A549 (cell line): ENCODE measurements at regions not wholly inside any gene's neighbourhood (a gene's known extent, or its start where the extent isn't known, plus 50 kb on each side); places are given as distances from the start of the nearest gene placed in this dataset.

Experiments
- ATAC-seq, 2 experiments: fragments of 200-7000 bp in 1 of 2; fragments of >200 bp in 1 of 2; cut with Nextera tagmentation in 1 of 2; cut with Tn5 transposase in 1 of 2; 3 replicates each; pipeline versions ENCODE4 v1.8.0 to v1.9.1; 2018 to 2020; ENCODE audit warnings: mild to moderate bottlenecking in 1 of 2, moderate library complexity in 1 of 2
- CTCF ChIA-PET: fragments of 300-600 bp; sonication (Branson Sonifier 250); formaldehyde crosslinking; extraction: SDS; loops from one replicate; lab custom pipeline; 2021; ENCODE audit warnings: antibody characterized with exemption, inconsistent platforms; lab: Yijun Ruan, JAX
- POLR2A ChIA-PET: fragments of 350-600 bp; formaldehyde crosslinking; extraction: SDS; loops from one replicate; lab custom pipeline; 2021; ENCODE audit warnings: antibody characterized with exemption, inconsistent platforms; lab: Yijun Ruan, JAX
- DNase-seq, 2 experiments: peaks; one replicate each; pipeline versions ENCODE4 v3.0.0 to v3.0.0-alpha.2; 2011 to 2016; ENCODE audit warnings: low read depth in 1 of 2, low spot score in 1 of 2
- FAIRE-seq: peaks from 2 replicates; lab custom pipeline; 2011; peaks lifted over from hg19 to GRCh38; lab: Jason Lieb, UNC
- H3K27ac ChIP-seq, 2 experiments: fragments of >200 bp; sonication (Bioruptor Twin); formaldehyde crosslinking; 3 replicates each; pipeline ENCODE4 v1.5.1; 2016 to 2017
- H3K4me1 ChIP-seq: fragments of >200 bp; sonication (Bioruptor Twin); formaldehyde crosslinking; 3 replicates; pipeline ENCODE4 v1.6.1; 2016
- H3K4me2 ChIP-seq: fragments of >200 bp; sonication (Bioruptor Twin); formaldehyde crosslinking; 3 replicates; pipeline ENCODE4 v1.6.1; 2016
- H3K4me3 ChIP-seq: fragments of >200 bp; sonication (Bioruptor Twin); formaldehyde crosslinking; 3 replicates; pipeline ENCODE4 v1.5.1; 2016
- H3K9me3 ChIP-seq: fragments of >200 bp; sonication (Bioruptor Twin); formaldehyde crosslinking; 3 replicates; pipeline ENCODE4 v1.6.1; 2016
- BHLHE40 ChIP-seq: IDR thresholded peaks from 2 replicates; pipeline ENCODE4 v1.6.1; 2012; ENCODE audit warnings: low read depth, low read length, inconsistent platforms
- CBX8 ChIP-seq: fragments of 200-600 bp; sonication (generic); IDR thresholded peaks from 2 replicates; pipeline ENCODE4 v1.6.1; 2016
- CEBPB ChIP-seq, 2 experiments: fragments of >200 bp in 1 of 2; sonication (Bioruptor Twin) in 1 of 2; formaldehyde crosslinking in 1 of 2; IDR thresholded peaks; 2 replicates each; pipeline ENCODE4 v1.6.1; 2012 to 2016
- CHD2 ChIP-seq: fragments of 150-350 bp; IDR thresholded peaks from 2 replicates; pipeline ENCODE4 v1.6.1; 2014; ENCODE audit warnings: low read length; ENCODE audit not compliant: partially characterized antibody
- CHD4 ChIP-seq: fragments of 200-600 bp; sonication (generic); IDR thresholded peaks from 2 replicates; pipeline ENCODE4 v1.6.1; 2016; ENCODE audit warnings: antibody characterized with exemption, mild to moderate bottlenecking, borderline replicate concordance
- ESRRA ChIP-seq: fragments of 150-350 bp; IDR thresholded peaks from 2 replicates; pipeline ENCODE4 v1.6.1; 2014; ENCODE audit warnings: mild to moderate bottlenecking, low read length, borderline replicate concordance
- KDM1A ChIP-seq: fragments of 200-600 bp; sonication (generic); IDR thresholded peaks from 2 replicates; pipeline ENCODE4 v1.6.1; 2016; ENCODE audit warnings: low read depth, mild to moderate bottlenecking
- NFE2L2 ChIP-seq: fragments of 150-350 bp; conservative IDR thresholded peaks from 2 replicates; pipeline ENCODE4 v1.6.1; 2014; ENCODE audit warnings: low read length
- POLR2A ChIP-seq: IDR thresholded peaks from 2 replicates; pipeline ENCODE4 v1.6.1; 2012; ENCODE audit warnings: mild to moderate bottlenecking, low read length
- POLR2AphosphoS2 ChIP-seq: conservative IDR thresholded peaks from 2 replicates; pipeline ENCODE4 v1.6.1; 2012; ENCODE audit warnings: low read length, improper control_type of control experiment, inconsistent platforms
- RAD21 ChIP-seq, 2 experiments: fragments of >200 bp in 1 of 2; sonication (Bioruptor Twin) in 1 of 2; formaldehyde crosslinking in 1 of 2; IDR thresholded peaks in 1 of 2; conservative IDR thresholded peaks in 1 of 2; 2 replicates in 1 of 2; 3 replicates in 1 of 2; pipeline ENCODE4 v1.6.1; 2012 to 2018; ENCODE audit warnings: inconsistent platforms in 1 of 2
- RCOR1 ChIP-seq: fragments of 150-350 bp; IDR thresholded peaks from 2 replicates; pipeline ENCODE4 v1.6.1; 2014; ENCODE audit warnings: antibody characterized with exemption, low read length, low read depth
- RFX5 ChIP-seq: fragments of 450-650 bp; IDR thresholded peaks from 2 replicates; pipeline ENCODE4 v1.7.1; 2014; ENCODE audit warnings: antibody characterized with exemption, mild to moderate bottlenecking, moderate library complexity
- RNF2 ChIP-seq: fragments of 200-600 bp; sonication (generic); IDR thresholded peaks from 2 replicates; pipeline ENCODE4 v1.6.1; 2016; ENCODE audit warnings: low read depth, mild to moderate bottlenecking, antibody characterized with exemption, moderate library complexity, borderline replicate concordance
- SMC3 ChIP-seq: fragments of >200 bp; sonication (Bioruptor Twin); formaldehyde crosslinking; IDR thresholded peaks from 3 replicates; pipeline ENCODE4 v1.6.1; 2018; ENCODE audit warnings: inconsistent platforms
- SREBF2 ChIP-seq: fragments of 450-650 bp; IDR thresholded peaks from 2 replicates; pipeline ENCODE4 v1.6.1; 2014; ENCODE audit warnings: mild to moderate bottlenecking, moderate library complexity
- ZFP36 ChIP-seq: fragments of 450-650 bp; IDR thresholded peaks from 2 replicates; pipeline ENCODE4 v1.6.1; 2014; ENCODE audit warnings: borderline replicate concordance; ENCODE audit not compliant: partially characterized antibody
- WGBS: methylation state at CpG from one replicate; pipeline ENCODE4 v1.1.6; 2017; ENCODE audit errors: missing lambda C conversion rate; 5-methylcytosine and 5-hydroxymethylcytosine counted together
- TF ChIP-seq, protein P1 (sequence below): fragments of >200 bp; sonication (Bioruptor Twin); formaldehyde crosslinking; IDR thresholded peaks from 3 replicates; pipeline ENCODE4 v1.5.1; 2016
- TF ChIP-seq, protein P2 (sequence below): IDR thresholded peaks from 2 replicates; pipeline ENCODE4 v1.6.1; 2012
- TF ChIP-seq, protein P3 (sequence below): fragments of 450-650 bp; IDR thresholded peaks from 2 replicates; pipeline ENCODE4 v1.6.1; 2014; ENCODE audit warnings: antibody characterized with exemption
- TF ChIP-seq, protein P4 (sequence below): fragments of 250-450 bp; sonication (Bioruptor Pico); IDR thresholded peaks from 2 replicates; pipeline ENCODE4 v1.5.0; 2020; ENCODE audit warnings: low read depth, mild to moderate bottlenecking, moderate library complexity
- TF ChIP-seq, protein P5 (sequence below): fragments of 200-600 bp; sonication (generic); IDR thresholded peaks from 2 replicates; pipeline ENCODE4 v1.6.1; 2016; ENCODE audit warnings: antibody characterized with exemption, mild to moderate bottlenecking, moderate library complexity

DNA sequence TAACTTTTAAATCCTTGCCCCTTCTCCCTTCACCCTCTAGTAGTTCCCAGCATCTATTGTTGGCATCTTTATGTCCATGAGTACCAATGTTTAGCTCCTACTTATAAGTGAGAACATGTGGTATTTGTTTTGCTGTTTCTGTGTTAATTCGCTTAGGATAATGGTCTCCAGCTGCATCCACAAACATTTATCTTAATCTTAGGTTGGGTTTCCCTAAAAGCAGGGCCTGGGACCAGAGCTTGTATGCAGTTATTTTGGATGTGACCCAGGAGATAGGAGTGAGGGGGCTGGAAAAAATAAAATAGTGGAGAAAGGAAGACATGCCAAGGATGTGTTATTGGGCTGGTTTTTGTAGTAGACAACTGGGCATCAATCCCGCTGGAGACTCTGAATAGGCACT, 571.8 kb downstream of the CCSER2 start:
- FAIRE-seq (no peak), DNase-seq (no peak), ATAC-seq (no peak)
- no peak overlapping the region for H3K4me3 ChIP-seq
- no peak overlapping the region for H3K4me2 ChIP-seq
- WGBS = 0% methylated on average over 2 of the region's 2 CpGs
- no peak overlapping the region for H3K27ac ChIP-seq
- CTCF ChIA-PET = no interaction called here
- POLR2A ChIA-PET = no interaction called here
- no peaks in the 10 kb centered on the region for H3K4me1 ChIP-seq
- H3K9me3 ChIP-seq = no peaks in the 10 kb centered on the region
- no peak for TF ChIP-seq ZFP36
- TF ChIP-seq KDM1A = no peak
- TF ChIP-seq RCOR1 = no peak
- TF ChIP-seq, all 56 proteins: peak for 0

DNA sequence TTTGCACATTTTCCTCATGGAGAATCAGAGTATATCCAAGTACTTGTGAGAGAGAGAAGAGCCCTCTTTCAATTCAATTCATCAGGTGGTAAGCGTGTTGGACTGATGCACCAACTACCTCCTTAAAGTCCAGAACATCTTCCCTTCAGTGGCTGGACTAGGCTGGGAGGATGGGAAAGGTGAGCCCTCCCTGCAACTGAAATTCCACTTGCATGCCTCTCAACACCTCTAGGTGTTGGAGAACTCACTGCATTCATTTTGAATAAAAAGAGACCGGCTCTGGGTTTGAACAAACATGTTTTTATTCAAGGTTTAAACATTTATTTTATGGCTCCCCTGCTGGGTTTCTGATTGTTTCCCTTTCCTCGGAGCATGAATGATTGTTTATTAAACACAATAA, 573.5 kb downstream of the CCSER2 start:
- Histone ChIP-seq H3K4me3 (no peak overlapping the region), H3K9me3 (no peaks in the 10 kb centered on the region), H3K27ac (no peak overlapping the region), H3K4me1 (no peaks in the 10 kb centered on the region), H3K4me2 (no peak overlapping the region)
- FAIRE-seq (no peak), ATAC-seq (no peak), DNase-seq (no peak)
- whole genome bisulfite sequencing = 2% methylated on average over 3 of the region's 3 CpGs
- TF ChIP-seq, protein P1, sequence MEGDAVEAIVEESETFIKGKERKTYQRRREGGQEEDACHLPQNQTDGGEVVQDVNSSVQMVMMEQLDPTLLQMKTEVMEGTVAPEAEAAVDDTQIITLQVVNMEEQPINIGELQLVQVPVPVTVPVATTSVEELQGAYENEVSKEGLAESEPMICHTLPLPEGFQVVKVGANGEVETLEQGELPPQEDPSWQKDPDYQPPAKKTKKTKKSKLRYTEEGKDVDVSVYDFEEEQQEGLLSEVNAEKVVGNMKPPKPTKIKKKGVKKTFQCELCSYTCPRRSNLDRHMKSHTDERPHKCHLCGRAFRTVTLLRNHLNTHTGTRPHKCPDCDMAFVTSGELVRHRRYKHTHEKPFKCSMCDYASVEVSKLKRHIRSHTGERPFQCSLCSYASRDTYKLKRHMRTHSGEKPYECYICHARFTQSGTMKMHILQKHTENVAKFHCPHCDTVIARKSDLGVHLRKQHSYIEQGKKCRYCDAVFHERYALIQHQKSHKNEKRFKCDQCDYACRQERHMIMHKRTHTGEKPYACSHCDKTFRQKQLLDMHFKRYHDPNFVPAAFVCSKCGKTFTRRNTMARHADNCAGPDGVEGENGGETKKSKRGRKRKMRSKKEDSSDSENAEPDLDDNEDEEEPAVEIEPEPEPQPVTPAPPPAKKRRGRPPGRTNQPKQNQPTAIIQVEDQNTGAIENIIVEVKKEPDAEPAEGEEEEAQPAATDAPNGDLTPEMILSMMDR = no peak
- TF ChIP-seq KDM1A = no peak
- no peak for TF ChIP-seq RCOR1
- no peak for TF ChIP-seq ESRRA
- no peak for TF ChIP-seq RAD21 (conservative IDR thresholded peaks at IDR 0.05 in 1 of 2, IDR thresholded peaks at IDR 0.05 in 1 of 2)
- TF ChIP-seq, protein P2, sequence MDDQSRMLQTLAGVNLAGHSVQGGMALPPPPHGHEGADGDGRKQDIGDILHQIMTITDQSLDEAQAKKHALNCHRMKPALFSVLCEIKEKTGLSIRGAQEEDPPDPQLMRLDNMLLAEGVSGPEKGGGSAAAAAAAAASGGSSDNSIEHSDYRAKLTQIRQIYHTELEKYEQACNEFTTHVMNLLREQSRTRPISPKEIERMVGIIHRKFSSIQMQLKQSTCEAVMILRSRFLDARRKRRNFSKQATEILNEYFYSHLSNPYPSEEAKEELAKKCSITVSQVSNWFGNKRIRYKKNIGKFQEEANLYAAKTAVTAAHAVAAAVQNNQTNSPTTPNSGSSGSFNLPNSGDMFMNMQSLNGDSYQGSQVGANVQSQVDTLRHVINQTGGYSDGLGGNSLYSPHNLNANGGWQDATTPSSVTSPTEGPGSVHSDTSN = no peak
- TF ChIP-seq, protein P3, sequence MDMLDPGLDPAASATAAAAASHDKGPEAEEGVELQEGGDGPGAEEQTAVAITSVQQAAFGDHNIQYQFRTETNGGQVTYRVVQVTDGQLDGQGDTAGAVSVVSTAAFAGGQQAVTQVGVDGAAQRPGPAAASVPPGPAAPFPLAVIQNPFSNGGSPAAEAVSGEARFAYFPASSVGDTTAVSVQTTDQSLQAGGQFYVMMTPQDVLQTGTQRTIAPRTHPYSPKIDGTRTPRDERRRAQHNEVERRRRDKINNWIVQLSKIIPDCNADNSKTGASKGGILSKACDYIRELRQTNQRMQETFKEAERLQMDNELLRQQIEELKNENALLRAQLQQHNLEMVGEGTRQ = no peak
- no peak for TF ChIP-seq POLR2A
- TF ChIP-seq POLR2AphosphoS2 = no peak
- no peak for TF ChIP-seq SREBF2
- TF ChIP-seq BHLHE40 = no peak
- no peak for TF ChIP-seq CBX8
- TF ChIP-seq CEBPB (IDR thresholded peaks at IDR 0.05) = no peak
- TF ChIP-seq CHD4 = no peak
- TF ChIP-seq RFX5 = no peak
- no peak for TF ChIP-seq SMC3
- no peak for TF ChIP-seq NFE2L2
- TF ChIP-seq RNF2 = no peak
- ChIA-PET POLR2A (no interaction called here), CTCF (no interaction called here)

DNA sequence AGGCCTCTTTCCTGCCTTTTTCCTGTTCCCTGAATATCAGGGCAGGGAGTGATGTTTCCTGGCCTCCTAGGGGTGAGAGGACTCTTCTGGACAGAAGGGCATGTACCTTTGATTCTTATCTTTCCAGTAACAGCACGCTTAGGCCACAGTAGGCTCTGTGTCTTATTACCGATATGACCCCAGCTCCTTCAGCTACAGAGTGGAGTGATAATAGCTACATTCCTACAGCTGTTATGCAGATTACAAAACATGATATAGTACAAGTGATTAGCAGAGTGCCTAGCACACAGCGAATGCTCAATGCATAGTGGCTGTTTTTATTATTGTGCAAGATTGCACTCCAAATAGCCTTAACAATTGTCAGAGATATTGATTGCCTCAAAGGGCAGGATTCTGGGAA, 574.2 kb downstream of the CCSER2 start:
- ChIA-PET POLR2A (no interaction called here), CTCF (no interaction called here)
- no peak for DNase-seq
- H3K4me1 ChIP-seq = no peaks in the 10 kb centered on the region
- no peak overlapping the region for H3K4me2 ChIP-seq
- FAIRE-seq = no peak
- H3K4me3 ChIP-seq = no peak overlapping the region
- H3K27ac ChIP-seq = no peak overlapping the region
- H3K9me3 ChIP-seq = no peaks in the 10 kb centered on the region
- TF ChIP-seq CHD2 = no peak
- TF ChIP-seq, protein P4, sequence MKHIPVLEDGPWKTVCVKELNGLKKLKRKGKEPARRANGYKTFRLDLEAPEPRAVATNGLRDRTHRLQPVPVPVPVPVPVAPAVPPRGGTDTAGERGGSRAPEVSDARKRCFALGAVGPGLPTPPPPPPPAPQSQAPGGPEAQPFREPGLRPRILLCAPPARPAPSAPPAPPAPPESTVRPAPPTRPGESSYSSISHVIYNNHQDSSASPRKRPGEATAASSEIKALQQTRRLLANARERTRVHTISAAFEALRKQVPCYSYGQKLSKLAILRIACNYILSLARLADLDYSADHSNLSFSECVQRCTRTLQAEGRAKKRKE (CRISPR knock-in tag) = no peak
- TF ChIP-seq NFE2L2 = no peak
- TF ChIP-seq, protein P5, sequence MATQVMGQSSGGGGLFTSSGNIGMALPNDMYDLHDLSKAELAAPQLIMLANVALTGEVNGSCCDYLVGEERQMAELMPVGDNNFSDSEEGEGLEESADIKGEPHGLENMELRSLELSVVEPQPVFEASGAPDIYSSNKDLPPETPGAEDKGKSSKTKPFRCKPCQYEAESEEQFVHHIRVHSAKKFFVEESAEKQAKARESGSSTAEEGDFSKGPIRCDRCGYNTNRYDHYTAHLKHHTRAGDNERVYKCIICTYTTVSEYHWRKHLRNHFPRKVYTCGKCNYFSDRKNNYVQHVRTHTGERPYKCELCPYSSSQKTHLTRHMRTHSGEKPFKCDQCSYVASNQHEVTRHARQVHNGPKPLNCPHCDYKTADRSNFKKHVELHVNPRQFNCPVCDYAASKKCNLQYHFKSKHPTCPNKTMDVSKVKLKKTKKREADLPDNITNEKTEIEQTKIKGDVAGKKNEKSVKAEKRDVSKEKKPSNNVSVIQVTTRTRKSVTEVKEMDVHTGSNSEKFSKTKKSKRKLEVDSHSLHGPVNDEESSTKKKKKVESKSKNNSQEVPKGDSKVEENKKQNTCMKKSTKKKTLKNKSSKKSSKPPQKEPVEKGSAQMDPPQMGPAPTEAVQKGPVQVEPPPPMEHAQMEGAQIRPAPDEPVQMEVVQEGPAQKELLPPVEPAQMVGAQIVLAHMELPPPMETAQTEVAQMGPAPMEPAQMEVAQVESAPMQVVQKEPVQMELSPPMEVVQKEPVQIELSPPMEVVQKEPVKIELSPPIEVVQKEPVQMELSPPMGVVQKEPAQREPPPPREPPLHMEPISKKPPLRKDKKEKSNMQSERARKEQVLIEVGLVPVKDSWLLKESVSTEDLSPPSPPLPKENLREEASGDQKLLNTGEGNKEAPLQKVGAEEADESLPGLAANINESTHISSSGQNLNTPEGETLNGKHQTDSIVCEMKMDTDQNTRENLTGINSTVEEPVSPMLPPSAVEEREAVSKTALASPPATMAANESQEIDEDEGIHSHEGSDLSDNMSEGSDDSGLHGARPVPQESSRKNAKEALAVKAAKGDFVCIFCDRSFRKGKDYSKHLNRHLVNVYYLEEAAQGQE = no peak
- TF ChIP-seq BHLHE40 = no peak
- ATAC-seq = no peak
- 18% methylated on average over 3 of the region's 3 CpGs for WGBS
